ENCODE measurements at regions not wholly inside any gene's neighbourhood (a gene's known extent, or its start where the extent isn't known, plus 50 kb on each side); places are given as distances from the start of the nearest gene placed in this dataset.

GRCh38 chr14:105889666-105890473 lies 363.5 kb downstream of the TMEM121 start:
- H3K27me3 ChIP-seq (ENCODE audit: low read length), result no peaks in the 10 kb centered on the region
- H4K20me1 ChIP-seq (ENCODE audit: low read length), result no peaks in the 10 kb centered on the region
- H3K9me3 ChIP-seq (ENCODE audit: low read length), result no peaks in the 10 kb centered on the region
- H3K4me1 ChIP-seq (ENCODE audit: insufficient read depth, low read length), result no peaks in the 10 kb centered on the region
- POLR2A ChIA-PET (ENCODE audit: unreplicated experiment), result no interaction called here
- no peak for TF ChIP-seq EZH2 (IDR thresholded peaks at IDR 0.05; ENCODE audit: low read length, unreplicated experiment)
- no peak for TF ChIP-seq CTCF (conservative IDR thresholded peaks at IDR 0.05; ENCODE audit: low read depth, low read length)
- TF ChIP-seq EZH2phosphoT487 (IDR thresholded peaks at IDR 0.05; ENCODE audit: borderline replicate concordance, low read length), result no peak
- no peaks in the 10 kb centered on the region for H3K79me2 ChIP-seq (ENCODE audit: low read length)
- no peak for ATAC-seq
- no peak overlapping the region for H3K4me2 ChIP-seq (ENCODE audit: low read length)
- H3K27ac ChIP-seq (ENCODE audit: low read length), result no peak overlapping the region
- CTCF ChIA-PET, result no interaction called here
- DNase-seq, result no peak
- H3F3A ChIP-seq (ENCODE audit: low read length, unreplicated experiment), result no peaks in the 10 kb centered on the region
- H3K9ac ChIP-seq (ENCODE audit: low read length), result no peak overlapping the region
- H2AFZ ChIP-seq (ENCODE audit: low read length), result no peak overlapping the region
- BruUV-seq (replicated peaks), result no TSS peak
- intact Hi-C loops (cut with micrococcal nuclease), result no loop called here
- H3K9me2 ChIP-seq (replicated peaks; ENCODE audit: low read length), result no peaks in the 10 kb centered on the region
- H3K4me3 ChIP-seq (ENCODE audit: low read length), result no peak overlapping the region
- no peaks in the 10 kb centered on the region for H3K36me3 ChIP-seq (ENCODE audit: low read depth, low read length)

DNA sequence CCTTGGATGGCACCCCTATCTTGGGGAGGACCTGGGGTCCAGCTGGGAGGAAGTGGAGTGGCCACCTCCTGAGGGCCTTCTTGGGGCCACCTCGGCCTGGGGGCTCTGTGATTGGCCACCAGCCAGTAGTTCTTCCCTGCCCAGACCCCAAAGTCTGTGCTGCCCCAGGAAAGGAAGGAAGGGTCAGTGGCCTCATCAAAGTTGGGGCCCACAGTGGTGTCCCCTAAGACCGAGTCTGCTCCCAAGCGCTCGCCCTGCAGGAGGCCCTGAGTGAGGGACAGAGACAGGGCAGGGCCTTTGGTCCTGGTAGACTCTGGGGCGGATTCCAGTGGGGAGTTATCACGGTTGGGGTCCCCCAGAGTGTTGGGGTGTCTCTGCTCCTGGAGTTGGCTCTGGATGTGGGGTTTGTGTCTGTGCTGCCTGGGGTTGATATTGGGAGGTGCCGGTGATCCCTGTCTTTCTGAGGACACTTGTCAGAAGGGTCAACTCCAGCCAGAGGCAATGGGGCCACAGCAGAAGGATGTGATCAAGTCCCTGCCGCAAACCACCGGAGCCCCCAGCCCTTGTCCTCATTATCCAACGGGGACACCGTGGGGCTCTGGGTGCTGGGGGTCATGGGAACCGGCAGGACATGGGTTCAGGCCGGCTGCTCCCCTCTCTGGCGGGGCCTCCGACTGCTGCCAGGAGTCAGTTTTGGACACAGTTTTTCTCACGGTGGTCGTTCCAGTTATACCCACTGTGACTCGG lies 364.3 kb downstream of the TMEM121 start:
- ATAC-seq (no peak), DNase-seq (no peak)
- Histone ChIP-seq H4K20me1 (ENCODE audit: low read length) (no peaks in the 10 kb centered on the region), H3K9me2 (replicated peaks; ENCODE audit: low read length) (no peaks in the 10 kb centered on the region), H3K36me3 (ENCODE audit: low read depth, low read length) (no peaks in the 10 kb centered on the region), H3K4me2 (ENCODE audit: low read length) (no peak overlapping the region), H3K9ac (ENCODE audit: low read length) (no peak overlapping the region), H3K79me2 (ENCODE audit: low read length) (no peaks in the 10 kb centered on the region), H3K27me3 (ENCODE audit: low read length) (no peaks in the 10 kb centered on the region), H3K27ac (ENCODE audit: low read length) (no peak overlapping the region), H3F3A (ENCODE audit: low read length, unreplicated experiment) (no peaks in the 10 kb centered on the region), H3K4me1 (ENCODE audit: insufficient read depth, low read length) (no peaks in the 10 kb centered on the region), H3K4me3 (ENCODE audit: low read length) (no peak overlapping the region), H2AFZ (ENCODE audit: low read length) (no peak overlapping the region), H3K9me3 (ENCODE audit: low read length) (no peaks in the 10 kb centered on the region)
- no TSS peak for BruUV-seq (replicated peaks)
- ChIA-PET POLR2A (ENCODE audit: unreplicated experiment) (no interaction called here), CTCF (no interaction called here)
- intact Hi-C loops (cut with micrococcal nuclease), result no loop called here
- TF ChIP-seq EZH2 (IDR thresholded peaks at IDR 0.05; ENCODE audit: low read length, unreplicated experiment) (no peak), EZH2phosphoT487 (IDR thresholded peaks at IDR 0.05; ENCODE audit: borderline replicate concordance, low read length) (no peak), CTCF (conservative IDR thresholded peaks at IDR 0.05; ENCODE audit: low read depth, low read length) (no peak)

DNA sequence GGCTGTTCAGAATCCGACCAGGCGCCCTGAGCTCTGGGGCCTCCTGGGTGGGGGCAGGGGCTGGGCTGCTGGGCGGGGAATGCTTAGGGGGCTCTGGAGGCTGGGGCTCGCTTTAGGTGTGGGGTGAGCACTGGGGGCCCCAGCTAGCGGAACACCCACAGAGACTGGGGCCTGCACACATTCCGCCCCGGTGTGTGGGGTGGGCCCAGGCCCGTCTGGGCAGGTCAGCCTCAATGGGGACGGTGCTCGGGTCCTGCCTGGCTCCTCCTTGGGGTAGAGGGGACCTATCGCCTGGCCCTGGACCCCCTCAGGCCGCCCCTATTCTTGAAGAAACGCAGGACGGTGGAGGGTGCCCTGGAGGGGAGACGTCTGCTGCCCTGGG lies 364.8 kb downstream of the TMEM121 start:
- Histone ChIP-seq H3K4me3 (ENCODE audit: low read length) (no peak overlapping the region), H3F3A (ENCODE audit: low read length, unreplicated experiment) (no peaks in the 10 kb centered on the region), H3K9me3 (ENCODE audit: low read length) (no peaks in the 10 kb centered on the region), H3K79me2 (ENCODE audit: low read length) (no peaks in the 10 kb centered on the region), H4K20me1 (ENCODE audit: low read length) (no peaks in the 10 kb centered on the region), H3K27me3 (ENCODE audit: low read length) (no peaks in the 10 kb centered on the region), H2AFZ (ENCODE audit: low read length) (no peak overlapping the region), H3K36me3 (ENCODE audit: low read depth, low read length) (no peaks in the 10 kb centered on the region), H3K9ac (ENCODE audit: low read length) (no peak overlapping the region), H3K4me2 (ENCODE audit: low read length) (no peak overlapping the region), H3K27ac (ENCODE audit: low read length) (no peak overlapping the region), H3K9me2 (replicated peaks; ENCODE audit: low read length) (no peaks in the 10 kb centered on the region), H3K4me1 (ENCODE audit: insufficient read depth, low read length) (no peaks in the 10 kb centered on the region)
- BruUV-seq (replicated peaks), result no TSS peak
- ATAC-seq, result no peak
- no peak for TF ChIP-seq EZH2 (IDR thresholded peaks at IDR 0.05; ENCODE audit: low read length, unreplicated experiment)
- no peak for TF ChIP-seq CTCF (conservative IDR thresholded peaks at IDR 0.05; ENCODE audit: low read depth, low read length)
- TF ChIP-seq EZH2phosphoT487 (IDR thresholded peaks at IDR 0.05; ENCODE audit: borderline replicate concordance, low read length), result no peak
- no peak for DNase-seq
- CTCF ChIA-PET, result no interaction called here
- intact Hi-C loops (cut with micrococcal nuclease), result no loop called here
- POLR2A ChIA-PET (ENCODE audit: unreplicated experiment), result no interaction called here
